HG03135 (cell line): ENCODE measurements at regions not wholly inside any gene's neighbourhood (a gene's known extent, or its start where the extent isn't known, plus 50 kb on each side); places are given as distances from the start of the nearest gene placed in this dataset.
"Not testable (repeated sequence)": the region's sequence is repeated elsewhere in the genome, so short reads cannot be mapped to it uniquely, and the experiment has no call there.

ENCODE experiments used
- ATAC-seq: cut with Tn5 transposase; IDR thresholded peaks from one replicate; pipeline ENCODE4 v1.9.1; 2021; ENCODE audit warnings: mild to moderate bottlenecking, moderate library complexity; ENCODE audit not compliant: unreplicated experiment

GRCh38 chr11:29490938-29491337 lies 525.9 kb downstream of the KCNA4 start:
- no peak for ATAC-seq

GRCh38 chr11:29486301-29486700 lies 530.5 kb downstream of the KCNA4 start:
- no peak for ATAC-seq

GRCh38 chr11:29485641-29486040 lies 531.2 kb downstream of the KCNA4 start:
- ATAC-seq = no peak

- ATAC-seq = no peak
Observed at GRCh38 chr11:29484548-29484947, 532.3 kb downstream of the KCNA4 start.

GRCh38 chr11:29483831-29484230 lies 533.0 kb downstream of the KCNA4 start:
- ATAC-seq = no peak

- ATAC-seq = no peak
Observed at GRCh38 chr11:29482510-29482909, 534.3 kb downstream of the KCNA4 start.

- ATAC-seq = no peak
Observed at GRCh38 chr11:29481738-29482137, 535.1 kb downstream of the KCNA4 start.

- ATAC-seq = no peak
Observed at GRCh38 chr11:29480981-29481380, 535.8 kb downstream of the KCNA4 start.

- ATAC-seq = no peak
Observed at GRCh38 chr11:29458252-29458651, 558.6 kb downstream of the KCNA4 start.

GRCh38 chr11:29452146-29452545 lies 564.7 kb downstream of the KCNA4 start:
- ATAC-seq = no peak

GRCh38 chr11:29449281-29450074 lies 567.4 kb downstream of the KCNA4 start:
- no peak for ATAC-seq

GRCh38 chr11:29448246-29448877 lies 568.5 kb downstream of the KCNA4 start:
- ATAC-seq = no peak

GRCh38 chr11:29447821-29448220 lies 569.0 kb downstream of the KCNA4 start:
- ATAC-seq = no peak

GRCh38 chr11:29446132-29446531 lies 570.7 kb downstream of the KCNA4 start:
- ATAC-seq = no peak

GRCh38 chr11:29445191-29445590 lies 571.6 kb downstream of the KCNA4 start:
- ATAC-seq = not testable (repeated sequence)

GRCh38 chr11:29438815-29439214 lies 578.0 kb downstream of the KCNA4 start:
- ATAC-seq = no peak

- no peak for ATAC-seq
Observed at GRCh38 chr11:29435421-29435820, 581.4 kb downstream of the KCNA4 start.

GRCh38 chr11:29432719-29433325 lies 584.0 kb downstream of the KCNA4 start:
- ATAC-seq = no peak

- ATAC-seq = no peak
Observed at GRCh38 chr11:29405305-29405704, 611.5 kb downstream of the KCNA4 start.

- ATAC-seq = no peak
Observed at GRCh38 chr11:29395555-29396072, 621.2 kb downstream of the KCNA4 start.

- ATAC-seq = no peak
Observed at GRCh38 chr11:29389793-29390192, 627.0 kb downstream of the KCNA4 start.

- no peak for ATAC-seq
Observed at GRCh38 chr11:29373725-29374124, 643.1 kb downstream of the KCNA4 start.
